GM12892 (cell line): ENCODE measurements at regions not wholly inside any gene's neighbourhood (a gene's known extent, or its start where the extent isn't known, plus 50 kb on each side); places are given as distances from the start of the nearest gene placed in this dataset.

Experiments
- DNase-seq: peaks from one replicate; pipeline ENCODE4 v3.0.0; 2011; ENCODE audit not compliant: insufficient read length
- FAIRE-seq: peaks from 2 replicates; lab custom pipeline; 2011; peaks lifted over from hg19 to GRCh38; lab: Jason Lieb, UNC
- POLR2A ChIP-seq: IDR thresholded peaks from 2 replicates; pipeline ENCODE4 v1.6.1; 2011; ENCODE audit warnings: low read depth, low read length, control low read depth
- POLR2AphosphoS5 ChIP-seq: IDR thresholded peaks from 2 replicates; pipeline ENCODE4 v1.6.1; 2011; ENCODE audit warnings: low read depth, low read length, control low read depth
- TAF1 ChIP-seq: IDR thresholded peaks from 2 replicates; pipeline ENCODE4 v1.6.1; 2011; ENCODE audit warnings: low read depth, mild to moderate bottlenecking, control low read depth, low read length, borderline replicate concordance

DNA sequence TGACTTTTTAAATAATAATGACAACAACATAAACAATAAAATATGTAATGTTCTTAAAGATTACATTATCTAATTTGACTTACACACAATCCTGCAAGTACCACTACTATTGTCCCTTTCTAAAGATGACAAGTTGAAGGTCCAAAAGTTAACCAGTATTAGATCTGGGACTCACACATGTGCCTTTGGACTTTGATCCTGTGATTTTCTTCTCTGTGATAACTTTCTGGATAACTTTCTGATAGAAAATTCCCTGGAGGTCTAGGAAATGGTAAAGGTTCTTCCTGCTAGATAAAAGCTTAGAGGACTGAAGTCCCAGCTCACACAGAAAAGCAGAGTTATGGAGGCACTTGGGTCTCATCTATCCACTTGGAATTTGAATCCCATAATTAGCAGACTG lies 311.9 kb upstream of the KLHL29 start:
- no peak for FAIRE-seq
- DNase-seq, result no peak
- TF ChIP-seq POLR2A, result no peak
- TF ChIP-seq TAF1, result no peak
- no peak for TF ChIP-seq POLR2AphosphoS5

DNA sequence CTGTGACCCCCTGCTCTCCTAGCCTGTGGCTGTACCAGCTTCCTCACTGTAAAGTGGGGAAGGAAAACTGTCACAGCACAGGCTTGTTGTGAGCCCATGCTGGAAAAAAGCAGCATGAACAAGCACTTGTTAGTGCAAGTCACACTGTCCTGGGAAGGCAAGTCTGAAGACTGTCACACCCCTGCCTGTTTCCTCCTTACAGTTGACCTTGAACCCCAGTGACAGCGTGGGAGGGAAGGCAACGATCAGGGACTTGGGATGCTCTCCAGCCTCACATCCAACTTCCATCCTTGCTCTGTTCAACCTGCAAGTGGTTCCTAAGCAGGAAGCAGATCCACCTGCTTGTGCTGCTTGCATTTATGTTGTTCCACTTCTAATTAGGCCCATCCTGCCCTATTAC lies 311.3 kb upstream of the KLHL29 start:
- no peak for FAIRE-seq
- TF ChIP-seq POLR2AphosphoS5 (no peak), POLR2A (no peak), TAF1 (no peak)
- DNase-seq, result no peak

DNA sequence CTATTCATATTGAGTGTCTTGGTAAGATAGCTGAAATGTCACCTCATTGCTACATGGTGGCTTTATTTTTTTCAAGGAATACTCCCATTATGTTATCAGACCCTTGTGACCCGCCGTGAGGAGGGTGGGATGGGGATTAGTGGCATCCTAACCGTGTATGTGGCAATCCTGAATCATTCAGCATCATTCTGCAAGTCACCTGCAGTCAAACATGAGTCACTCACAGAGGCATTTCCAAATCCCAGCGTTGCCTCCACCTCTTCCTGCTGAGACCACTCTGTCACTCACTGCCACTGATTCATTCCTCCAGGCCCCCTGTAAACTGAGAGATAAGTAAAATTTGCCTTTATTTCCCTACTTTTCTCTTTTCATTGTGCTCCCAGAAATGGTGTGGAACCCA lies 307.4 kb upstream of the KLHL29 start:
- FAIRE-seq (no peak), DNase-seq (no peak)
- no peak for TF ChIP-seq POLR2A
- TF ChIP-seq POLR2AphosphoS5, result no peak
- TF ChIP-seq TAF1, result no peak

DNA sequence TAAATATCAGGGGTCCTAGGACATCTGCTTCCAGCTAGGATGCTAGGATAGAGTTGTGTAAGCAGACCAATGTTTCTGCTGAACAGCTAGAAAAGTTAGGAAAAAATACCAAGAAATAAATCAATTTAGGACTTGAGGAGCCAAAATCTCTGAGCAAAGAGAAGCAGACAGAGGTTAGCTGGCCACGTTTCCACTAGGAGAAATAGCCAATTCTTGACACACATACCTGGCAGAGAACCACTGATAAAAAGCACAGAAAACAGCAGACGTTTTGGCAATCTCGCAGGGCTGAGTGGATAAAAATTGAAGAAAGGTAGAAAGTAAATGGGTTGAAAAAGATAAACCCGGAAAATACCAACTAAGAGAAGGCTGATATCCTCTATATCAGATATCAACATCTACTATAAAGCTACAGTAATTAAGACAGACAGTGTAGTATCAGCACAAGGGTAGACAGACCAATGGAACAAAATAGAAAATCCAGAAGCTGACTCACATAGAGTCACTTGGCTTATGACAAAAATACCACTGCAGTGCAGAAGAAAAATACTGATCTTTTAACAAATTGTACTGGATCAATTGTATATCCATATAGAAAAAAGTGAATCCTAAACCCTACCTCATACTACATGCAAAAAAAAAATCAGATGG lies 306.1 kb upstream of the KLHL29 start:
- TF ChIP-seq TAF1, result no peak
- TF ChIP-seq POLR2A, result no peak
- no peak for TF ChIP-seq POLR2AphosphoS5
- DNase-seq (no peak), FAIRE-seq (no peak)

DNA sequence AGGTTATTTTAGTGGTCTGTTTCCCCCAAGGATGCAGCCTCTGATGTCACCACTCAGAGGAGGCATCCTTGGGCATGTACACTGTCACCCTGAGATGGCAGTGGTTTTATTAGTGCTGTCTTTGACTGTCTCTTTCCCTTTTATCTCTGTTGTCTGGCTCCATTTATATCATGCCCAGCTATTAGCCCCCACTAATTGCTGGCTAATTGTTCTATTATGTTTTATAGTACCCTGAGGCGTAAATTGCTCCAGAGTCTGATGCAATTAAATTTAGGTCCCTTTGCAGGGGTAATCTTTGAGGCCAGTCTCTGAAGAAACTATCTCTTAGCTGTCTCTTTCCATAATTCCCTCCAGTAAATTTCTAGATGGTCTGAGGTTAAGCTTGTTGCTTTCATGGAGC lies 301.0 kb upstream of the KLHL29 start:
- no peak for DNase-seq
- TF ChIP-seq POLR2AphosphoS5 (no peak), TAF1 (no peak)
- no peak for FAIRE-seq

DNA sequence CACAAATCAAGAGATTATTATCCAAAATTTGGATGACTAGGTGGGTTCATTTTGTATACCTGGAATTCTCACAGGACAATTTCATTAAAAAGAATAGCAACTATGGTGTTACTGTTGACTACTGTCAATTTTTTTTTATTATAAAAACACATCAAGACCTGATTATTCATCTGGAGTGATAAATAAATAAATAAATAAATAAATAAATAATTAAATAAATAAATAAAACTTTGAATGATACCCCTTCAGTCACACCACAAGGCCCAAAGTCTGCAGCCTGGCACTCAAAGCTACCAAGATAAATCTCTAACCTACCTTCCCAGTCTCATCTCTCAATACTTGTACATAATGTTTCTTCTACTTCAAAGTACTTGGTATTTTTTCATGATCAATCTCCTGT lies 294.0 kb upstream of the KLHL29 start:
- TF ChIP-seq POLR2AphosphoS5, result no peak
- no peak for TF ChIP-seq TAF1
- TF ChIP-seq POLR2A, result no peak
- no peak for FAIRE-seq
- no peak for DNase-seq

DNA sequence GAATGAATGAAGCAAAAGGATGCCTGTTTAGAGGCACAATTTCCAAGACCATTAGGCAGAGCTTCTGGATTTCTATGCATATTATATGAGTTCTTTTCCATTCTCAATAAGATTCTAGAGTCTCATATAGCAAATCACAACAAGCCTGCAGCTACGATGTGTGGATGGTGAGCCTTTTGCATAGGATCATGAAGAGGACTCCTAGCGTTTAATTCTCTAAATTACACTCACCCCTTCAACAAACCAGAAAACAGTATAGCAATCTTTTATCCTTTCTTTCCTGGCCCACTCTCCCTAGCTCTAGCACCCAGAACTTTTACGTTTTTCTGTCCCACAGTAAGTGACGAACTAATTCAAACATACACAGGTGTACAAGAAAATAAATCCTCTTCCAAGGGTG lies 293.1 kb upstream of the KLHL29 start:
- TF ChIP-seq POLR2A (no peak), TAF1 (no peak), POLR2AphosphoS5 (no peak)
- DNase-seq (no peak), FAIRE-seq (no peak)

DNA sequence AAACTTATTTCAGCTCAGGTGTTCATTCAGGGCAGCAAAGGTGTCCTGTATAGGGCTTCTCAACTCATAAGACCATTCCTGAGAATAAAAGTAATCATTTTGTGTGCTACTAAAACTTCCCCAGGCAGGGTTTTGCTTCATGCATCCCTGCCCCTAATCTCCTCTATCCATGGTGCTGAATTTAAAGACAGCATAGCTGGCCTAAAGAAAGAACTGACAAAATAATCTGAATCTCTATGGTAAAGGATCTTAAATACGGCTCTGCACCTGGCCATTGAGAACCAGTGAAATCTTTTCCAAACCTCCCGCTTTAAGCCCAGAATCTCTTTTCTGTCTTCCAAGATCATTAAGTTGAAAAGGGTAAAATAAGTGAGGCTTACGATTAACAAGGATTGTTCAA lies 292.1 kb upstream of the KLHL29 start:
- no peak for FAIRE-seq
- TF ChIP-seq POLR2A (no peak), TAF1 (no peak), POLR2AphosphoS5 (no peak)
- DNase-seq, result no peak

DNA sequence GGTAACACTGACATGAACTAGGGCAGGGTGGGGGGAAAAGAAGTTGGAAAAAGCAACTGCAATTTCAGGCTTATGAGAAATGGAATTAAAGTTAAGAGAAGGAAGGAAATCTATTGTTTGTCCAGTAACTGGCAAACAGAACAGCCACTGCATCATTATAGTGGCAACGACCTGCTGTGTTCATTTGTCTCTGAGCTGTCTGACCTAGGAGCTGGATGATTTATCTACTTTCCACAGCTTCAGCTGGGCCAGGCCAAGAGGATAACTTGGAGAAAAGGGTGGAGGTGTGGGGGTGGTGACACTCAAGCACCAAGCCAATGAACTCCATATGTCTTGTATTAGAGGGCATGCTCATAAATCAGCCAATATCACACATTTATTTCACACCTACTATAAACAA lies 291.5 kb upstream of the KLHL29 start:
- no peak for DNase-seq
- FAIRE-seq, result no peak
- TF ChIP-seq TAF1, result no peak
- TF ChIP-seq POLR2AphosphoS5, result no peak
- TF ChIP-seq POLR2A, result no peak

DNA sequence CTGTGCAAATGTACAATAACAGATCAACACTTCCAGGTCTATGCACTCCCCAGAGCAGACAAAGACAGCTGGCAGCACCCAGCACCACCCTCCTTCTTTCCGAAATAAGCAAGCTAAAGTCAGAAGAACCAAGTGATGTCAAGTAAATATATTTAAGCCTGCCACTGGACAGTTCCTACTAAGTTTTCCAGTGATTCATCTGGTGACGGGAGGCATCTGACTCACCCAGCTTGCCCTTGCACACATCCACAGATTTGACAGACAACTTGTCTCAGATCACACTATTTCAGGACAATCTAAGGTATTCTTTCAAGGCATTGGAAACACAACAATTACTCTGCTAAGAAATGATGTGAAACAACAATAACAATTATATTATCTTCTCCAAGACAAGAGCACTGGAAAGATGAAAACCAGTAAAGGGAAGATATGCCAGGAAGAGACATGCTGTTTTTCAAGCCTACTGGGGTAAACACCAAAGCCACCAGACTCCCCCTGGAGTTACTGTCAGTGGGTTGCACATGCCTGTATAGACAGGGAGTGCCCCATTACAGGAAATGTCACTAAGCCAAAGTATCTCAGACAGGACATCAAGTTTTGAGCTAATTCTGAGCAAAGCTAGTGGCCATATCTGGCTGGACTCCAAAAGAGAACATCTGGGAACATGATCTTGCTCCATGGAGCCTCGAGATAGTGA lies 287.9 kb upstream of the KLHL29 start:
- no peak for TF ChIP-seq TAF1
- no peak for TF ChIP-seq POLR2AphosphoS5
- TF ChIP-seq POLR2A, result no peak
- FAIRE-seq (no peak), DNase-seq (no peak)

DNA sequence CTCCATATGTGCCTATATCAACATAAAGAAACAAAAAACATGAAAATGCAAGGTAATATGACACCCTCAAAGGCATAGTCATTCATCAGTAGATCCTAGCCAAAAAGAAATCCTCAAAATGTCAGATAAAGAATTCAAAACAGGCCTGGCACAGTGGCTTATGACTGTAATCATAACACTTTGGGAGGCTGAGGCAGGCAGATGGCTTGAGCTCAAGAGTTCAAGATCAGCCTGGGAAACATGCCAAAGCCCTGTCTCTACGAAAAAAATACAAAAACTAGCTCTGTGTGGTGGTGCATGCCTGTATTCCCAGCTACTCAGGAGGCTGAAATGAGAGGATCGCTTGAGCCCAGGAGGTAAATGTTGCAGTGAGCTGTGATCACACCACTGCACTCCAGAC lies 284.6 kb upstream of the KLHL29 start:
- DNase-seq (no peak), FAIRE-seq (no peak)
- no peak for TF ChIP-seq POLR2A
- TF ChIP-seq POLR2AphosphoS5, result no peak
- TF ChIP-seq TAF1, result no peak

DNA sequence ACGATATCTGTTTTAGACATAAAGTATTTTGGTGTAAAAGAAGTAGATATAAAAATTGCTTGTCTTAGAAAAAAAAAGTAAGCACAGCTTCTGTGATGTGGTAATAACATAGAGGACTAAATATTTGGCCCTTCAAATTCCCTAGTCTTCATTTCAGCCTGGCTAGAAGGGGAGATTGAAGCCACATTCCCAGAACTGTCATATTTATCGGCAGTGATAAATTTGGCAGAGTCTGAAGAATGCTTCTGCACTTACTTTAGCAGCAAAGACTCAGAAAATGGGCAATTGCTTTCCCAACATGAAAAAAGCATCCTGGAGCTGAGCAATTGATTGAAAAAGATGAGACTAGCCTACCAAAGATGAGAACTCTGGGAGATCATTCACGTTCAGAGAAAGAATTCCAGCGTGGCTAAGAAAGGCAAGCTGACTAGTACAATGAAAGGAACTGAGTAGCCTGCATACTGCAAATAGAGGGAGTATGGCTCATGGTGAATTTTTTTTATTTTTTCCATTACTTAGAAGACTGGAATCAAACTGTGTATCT lies 278.7 kb upstream of the KLHL29 start:
- FAIRE-seq (no peak), DNase-seq (no peak)
- TF ChIP-seq POLR2AphosphoS5 (no peak), POLR2A (no peak), TAF1 (no peak)
